ENCODE measurements at regions not wholly inside any gene's neighbourhood (a gene's known extent, or its start where the extent isn't known, plus 50 kb on each side); places are given as distances from the start of the nearest gene placed in this dataset.

DNA sequence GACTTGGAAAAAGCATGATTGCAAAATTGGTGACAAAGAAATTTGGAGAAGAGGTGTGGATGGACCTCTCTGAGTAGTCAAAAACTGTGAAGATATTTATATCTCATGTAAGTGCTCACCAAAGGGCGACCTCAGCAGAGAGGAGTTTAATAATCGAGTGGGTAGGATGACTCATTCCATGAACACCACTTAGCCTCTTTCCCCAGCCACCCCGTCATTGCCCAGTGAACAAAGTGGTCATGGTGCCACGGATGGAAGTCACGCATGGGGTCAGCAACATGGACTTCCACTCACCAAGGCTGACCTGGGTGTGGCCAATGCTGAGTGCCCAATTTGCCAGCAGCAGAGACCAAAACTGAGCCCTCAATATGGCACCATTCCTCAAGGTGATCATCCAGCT is 997.4 kb upstream of the GYPC start:
- TF ChIP-seq CTCF (conservative IDR thresholded peaks at IDR 0.05), result no peak
- no peak for TF ChIP-seq EZH2 (IDR thresholded peaks at IDR 0.05; ENCODE audit: low read depth)

Data from PC-9 (cell line).